Uterus (tissue), 2 donors: ENCODE measurements at regions not wholly inside any gene's neighbourhood (a gene's known extent, or its start where the extent isn't known, plus 50 kb on each side); places are given as distances from the start of the nearest gene placed in this dataset.

Source experiments
- CTCF ChIP-seq, 4 experiments: fragments of 200-600 bp in 2 of 4; fragments of 450-650 bp in 2 of 4; sonication (generic) in 2 of 4; IDR thresholded peaks; one replicate each; pipeline ENCODE4 v1.5.1; 2016 to 2019; ENCODE audit warnings: antibody characterized with exemption in 4 of 4, mild to moderate bottlenecking in 2 of 4, moderate library complexity in 1 of 4
- POLR2A ChIP-seq, 2 donors: fragments of 450-650 bp; IDR thresholded peaks; one replicate each; pipeline ENCODE4 v1.6.1; 2016; ENCODE audit warnings: antibody characterized with exemption in 2 of 2, mild to moderate bottlenecking in 1 of 2, moderate library complexity in 1 of 2

DNA sequence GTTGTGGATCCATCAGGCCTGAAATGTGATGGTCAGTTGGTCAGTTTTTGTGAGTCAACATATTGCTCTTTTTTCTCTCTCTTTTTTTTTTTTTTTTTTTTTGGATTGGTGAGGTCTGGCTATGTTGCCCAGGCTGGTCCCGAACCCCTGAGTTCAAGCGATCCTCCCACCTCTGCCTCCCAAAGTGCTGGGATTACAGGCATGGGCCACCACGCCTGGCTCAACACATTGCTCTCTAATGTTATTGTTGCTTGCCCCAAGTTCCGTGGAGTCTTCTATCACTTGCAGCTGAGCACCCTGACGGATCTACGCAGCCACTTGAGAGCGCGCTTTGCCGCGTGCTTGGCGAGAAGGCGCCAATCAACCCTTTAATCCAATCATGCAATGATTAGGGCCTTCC, 69.5 kb upstream of the DIO3 start:
- TF ChIP-seq CTCF (IDR thresholded peaks at IDR 0.05) (no peak), POLR2A (IDR thresholded peaks at IDR 0.05) (no peak)
